Colonic mucosa (tissue), 4 donors: ENCODE measurements at regions not wholly inside any gene's neighbourhood (a gene's known extent, or its start where the extent isn't known, plus 50 kb on each side); places are given as distances from the start of the nearest gene placed in this dataset.
A peak's percentile ranks its signal among the peaks of the same experiment; 100 is the strongest.
"Not testable (repeated sequence)": the region's sequence is repeated elsewhere in the genome, so short reads cannot be mapped to it uniquely, and the experiment has no call there.

ENCODE experiments used
- DNase-seq: peaks from one replicate; pipeline ENCODE4 v3.0.0-alpha.2; 2020
- H3K27ac ChIP-seq: fragments of 200-600 bp; one replicate; pipeline ENCODE4 v1.8.0; 2021
- H3K27me3 ChIP-seq: fragments of 200-600 bp; one replicate; pipeline ENCODE4 v1.8.0; 2021
- H3K36me3 ChIP-seq: fragments of 200-600 bp; one replicate; pipeline ENCODE4 v1.8.0; 2021
- H3K4me1 ChIP-seq: fragments of 200-600 bp; one replicate; pipeline ENCODE4 v1.8.0; 2021; ENCODE audit warnings: mild to moderate bottlenecking
- H3K4me3 ChIP-seq: fragments of 200-600 bp; one replicate; pipeline ENCODE4 v1.8.0; 2021
- H3K9ac ChIP-seq, 2 donors: one replicate each; pipeline ENCODE4 v1.7.0; 2013; ENCODE audit warnings: control low read depth in 2 of 2, low read depth in 2 of 2, low read length in 2 of 2
- H3K9me3 ChIP-seq: fragments of 200-600 bp; one replicate; pipeline ENCODE4 v1.8.0; 2021
- CTCF ChIP-seq: fragments of 200-600 bp; IDR thresholded peaks from one replicate; pipeline ENCODE4 v1.8.0; 2022; ENCODE audit warnings: antibody characterized with exemption, mild to moderate bottlenecking
- intact Hi-C: fragments of 100-400 bp; cut with DNase I; formaldehyde crosslinking; loops from one replicate; pipeline ENCODE4 v1.14.1; 2022
- donor health status: healthy.
- donor health status: DM: no; HTN: no; CAD: no.
- donor health status: DM: no; HTN: no; CAD: no.

GRCh38 chr2:11075221-11075620, 80.0 kb upstream of the SLC66A3 start:
- H3K27me3 ChIP-seq: no peaks in the 10 kb centered on the region
- H3K9me3 ChIP-seq: no peaks in the 10 kb centered on the region
- no peak for DNase-seq

GRCh38 chr2:11077411-11077810, 77.9 kb upstream of the SLC66A3 start:
- Histone ChIP-seq H3K27me3 (no peaks in the 10 kb centered on the region), H3K9me3 (no peaks in the 10 kb centered on the region), H3K9ac (no peak overlapping the region), H3K27ac (no peak overlapping the region), H3K36me3 (no peaks in the 10 kb centered on the region), H3K4me3 (no peak overlapping the region), H3K4me1 (no peaks in the 10 kb centered on the region)
- no peak for DNase-seq
- no peak for TF ChIP-seq CTCF
- intact Hi-C loops: no loop called here

More at GRCh38 chr2:11075221-11075620, 80.0 kb upstream of the SLC66A3 start:
- intact Hi-C loops: no loop called here
- Histone ChIP-seq H3K4me3 (no peak overlapping the region), H3K4me1 (no peaks in the 10 kb centered on the region), H3K36me3 (no peaks in the 10 kb centered on the region), H3K27ac (no peak overlapping the region), H3K9ac (no peak overlapping the region)
- no peak for TF ChIP-seq CTCF

- Histone ChIP-seq H3K27ac (no peak overlapping the region), H3K9ac (no peak overlapping the region), H3K36me3 (no peaks in the 10 kb centered on the region), H3K9me3 (no peaks in the 10 kb centered on the region), H3K4me3 (no peak overlapping the region), H3K4me1 (no peaks in the 10 kb centered on the region), H3K27me3 (no peaks in the 10 kb centered on the region)
- no peak for TF ChIP-seq CTCF
- intact Hi-C loops: no loop called here
- no peak for DNase-seq
Measured at GRCh38 chr2:11079136-11079824, 76.0 kb upstream of the SLC66A3 start.

- no peak overlapping the region for H3K27ac ChIP-seq
- no peak for DNase-seq
- intact Hi-C loops: no loop called here
Measured at GRCh38 chr2:11080253-11081115, 74.8 kb upstream of the SLC66A3 start.

GRCh38 chr2:11082880-11083279, 72.4 kb upstream of the SLC66A3 start:
- Histone ChIP-seq H3K9me3 (no peaks in the 10 kb centered on the region), H3K27ac (no peak overlapping the region), H3K4me1 (no peaks in the 10 kb centered on the region), H3K9ac (no peak overlapping the region), H3K27me3 (no peaks in the 10 kb centered on the region), H3K36me3 (no peaks in the 10 kb centered on the region), H3K4me3 (no peak overlapping the region)
- intact Hi-C loops: no loop called here
- DNase-seq: no peak
- no peak for TF ChIP-seq CTCF

More at GRCh38 chr2:11080253-11081115, 74.8 kb upstream of the SLC66A3 start:
- no peak for TF ChIP-seq CTCF
- Histone ChIP-seq H3K9me3 (no peaks in the 10 kb centered on the region), H3K4me3 (no peak overlapping the region), H3K27me3 (no peaks in the 10 kb centered on the region), H3K36me3 (no peaks in the 10 kb centered on the region), H3K4me1 (no peaks in the 10 kb centered on the region), H3K9ac (no peak overlapping the region)

GRCh38 chr2:11088821-11089220, 66.4 kb upstream of the SLC66A3 start:
- H3K27ac ChIP-seq, H3K9me3 ChIP-seq, H3K9ac ChIP-seq, H3K4me1 ChIP-seq, intact Hi-C loops, H3K27me3 ChIP-seq, H3K4me3 ChIP-seq, H3K36me3 ChIP-seq: not testable (repeated sequence)
- DNase-seq: peak; percentile 2
